ENCODE measurements at regions not wholly inside any gene's neighbourhood (a gene's known extent, or its start where the extent isn't known, plus 50 kb on each side); places are given as distances from the start of the nearest gene placed in this dataset.

GRCh38 chr5:2546938-2547337 is 204.5 kb downstream of the IRX2 start:
- TF ChIP-seq POLR2A (IDR thresholded peaks at IDR 0.05) (no peak), CTCF (IDR thresholded peaks at IDR 0.05) (no peak)
